Lung (tissue), 11 donors: ENCODE measurements at regions not wholly inside any gene's neighbourhood (a gene's known extent, or its start where the extent isn't known, plus 50 kb on each side); places are given as distances from the start of the nearest gene placed in this dataset.

Experiments used
- ATAC-seq: fragments of 200-7000 bp; cut with Tn5 transposase; one replicate; pipeline ENCODE4 v1.9.1; 2020; ENCODE audit warnings: moderate number of reproducible peaks; ENCODE audit not compliant: insufficient read depth, low FRiP score
- DNase-seq, 3 donors: peaks; one replicate each; pipeline ENCODE4 v3.0.0-alpha.2; 2013 to 2017
- H3K27ac ChIP-seq, 2 donors: one replicate each; pipeline ENCODE4 v1.5.1; 2013; ENCODE audit warnings: mild to moderate bottlenecking in 2 of 2, moderate library complexity in 2 of 2, control low read depth in 1 of 2, inconsistent platforms in 1 of 2, low read depth in 1 of 2, low read length in 1 of 2
- H3K27me3 ChIP-seq, 3 donors: one replicate each; pipeline ENCODE4 v1.5.1; 2013; ENCODE audit warnings: low read length in 2 of 3; ENCODE audit not compliant: control insufficient read depth in 3 of 3, insufficient read depth in 3 of 3
- H3K36me3 ChIP-seq, 4 donors: one replicate each; pipeline ENCODE4 v1.5.1; 2013; ENCODE audit warnings: low read length in 4 of 4, mild to moderate bottlenecking in 1 of 4, moderate library complexity in 1 of 4; ENCODE audit not compliant: control insufficient read depth in 4 of 4, insufficient read depth in 4 of 4
- H3K4me1 ChIP-seq, 5 donors: one replicate each; pipeline ENCODE4 v1.5.1; 2013; ENCODE audit warnings: low read length in 5 of 5, mild to moderate bottlenecking in 2 of 5, moderate library complexity in 1 of 5; ENCODE audit not compliant: control insufficient read depth in 5 of 5, insufficient read depth in 5 of 5
- H3K4me3 ChIP-seq: one replicate; pipeline ENCODE4 v1.5.1; 2013; ENCODE audit warnings: mild to moderate bottlenecking, control low read depth, moderate library complexity
- H3K9ac ChIP-seq, 2 donors: one replicate each; pipeline ENCODE4 v1.5.1; 2013; ENCODE audit warnings: low read length in 2 of 2, control low read depth in 1 of 2; ENCODE audit not compliant: insufficient read depth in 1 of 2
- H3K9me3 ChIP-seq, 4 donors: one replicate each; pipeline ENCODE4 v1.5.1; 2013; ENCODE audit warnings: low read length in 3 of 4, mild to moderate bottlenecking in 1 of 4, moderate library complexity in 1 of 4; ENCODE audit not compliant: control insufficient read depth in 4 of 4, insufficient read depth in 3 of 4
- WGBS, 2 donors: extraction: QIAGEN DNeasy Blood & Tissue Kit; methylation state at CpG; one replicate each; pipeline ENCODE4 v1.1.7; 2013; 5-methylcytosine and 5-hydroxymethylcytosine counted together
- TF ChIP-seq, protein P1 (sequence below): IDR thresholded peaks from 2 replicates; pipeline ENCODE4 v1.5.1; 2012; ENCODE audit warnings: mild to moderate bottlenecking; ENCODE audit errors: control extremely low read depth, extremely low read depth
- donor health status: control.
- donor health status: control.
- donor health status: Bipolar disorder and iron deficiency.
- donor health status: healthy.
- donor health status: DM: yes; HTN: yes; CAD: no.

DNA sequence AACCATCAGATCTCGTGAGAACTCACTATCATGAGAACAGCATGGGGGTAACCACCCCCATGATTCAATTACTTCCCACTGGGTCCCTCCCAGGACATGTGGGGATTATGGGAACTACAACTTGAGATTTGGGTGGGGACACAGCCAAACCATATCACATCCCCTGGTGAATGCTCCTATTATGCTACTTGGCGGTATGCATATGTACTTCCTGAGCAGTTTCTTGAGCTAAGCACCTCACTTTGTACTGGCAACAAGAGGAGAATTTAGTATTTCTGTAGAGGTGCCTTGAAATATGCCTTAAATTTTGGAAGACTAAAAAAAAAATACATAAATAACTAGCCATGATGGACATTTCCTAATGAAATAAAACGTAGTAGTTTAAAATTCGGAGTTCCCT lies 327.2 kb upstream of the CITED2 start:
- Histone ChIP-seq H3K27ac (no peak overlapping the region), H3K27me3 (no peaks in the 10 kb centered on the region), H3K4me1 (peaks cover 0 to 9% (median 3%) of the 10 kb centered on the region in 5 donors), H3K9me3 (no peaks in the 10 kb centered on the region), H3K9ac (no peak overlapping the region), H3K4me3 (no peak overlapping the region), H3K36me3 (no peaks in the 10 kb centered on the region)
- WGBS, 2 donors = 95 to 96% methylated on average over 4 of the region's 4 CpGs
- no peak for ATAC-seq
- DNase-seq = no peak
- TF ChIP-seq, protein P1, sequence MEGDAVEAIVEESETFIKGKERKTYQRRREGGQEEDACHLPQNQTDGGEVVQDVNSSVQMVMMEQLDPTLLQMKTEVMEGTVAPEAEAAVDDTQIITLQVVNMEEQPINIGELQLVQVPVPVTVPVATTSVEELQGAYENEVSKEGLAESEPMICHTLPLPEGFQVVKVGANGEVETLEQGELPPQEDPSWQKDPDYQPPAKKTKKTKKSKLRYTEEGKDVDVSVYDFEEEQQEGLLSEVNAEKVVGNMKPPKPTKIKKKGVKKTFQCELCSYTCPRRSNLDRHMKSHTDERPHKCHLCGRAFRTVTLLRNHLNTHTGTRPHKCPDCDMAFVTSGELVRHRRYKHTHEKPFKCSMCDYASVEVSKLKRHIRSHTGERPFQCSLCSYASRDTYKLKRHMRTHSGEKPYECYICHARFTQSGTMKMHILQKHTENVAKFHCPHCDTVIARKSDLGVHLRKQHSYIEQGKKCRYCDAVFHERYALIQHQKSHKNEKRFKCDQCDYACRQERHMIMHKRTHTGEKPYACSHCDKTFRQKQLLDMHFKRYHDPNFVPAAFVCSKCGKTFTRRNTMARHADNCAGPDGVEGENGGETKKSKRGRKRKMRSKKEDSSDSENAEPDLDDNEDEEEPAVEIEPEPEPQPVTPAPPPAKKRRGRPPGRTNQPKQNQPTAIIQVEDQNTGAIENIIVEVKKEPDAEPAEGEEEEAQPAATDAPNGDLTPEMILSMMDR = no peak

- peaks cover 0 to 9% (median 3%) of the 10 kb centered on the region in 5 donors for H3K4me1 ChIP-seq
- no peak overlapping the region for H3K27ac ChIP-seq
- H3K4me3 ChIP-seq = no peak overlapping the region
- DNase-seq (no peak), ATAC-seq (no peak)
- H3K36me3 ChIP-seq = no peaks in the 10 kb centered on the region
- no peak overlapping the region for H3K9ac ChIP-seq
- H3K9me3 ChIP-seq = no peaks in the 10 kb centered on the region
- TF ChIP-seq, protein P1 = no peak
- WGBS, 2 donors = 85 to 96% methylated on average over 1 of the region's 1 CpG
- no peaks in the 10 kb centered on the region for H3K27me3 ChIP-seq
Measured at GRCh38 chr6:139701003-139701402, 326.6 kb upstream of the CITED2 start.

DNA sequence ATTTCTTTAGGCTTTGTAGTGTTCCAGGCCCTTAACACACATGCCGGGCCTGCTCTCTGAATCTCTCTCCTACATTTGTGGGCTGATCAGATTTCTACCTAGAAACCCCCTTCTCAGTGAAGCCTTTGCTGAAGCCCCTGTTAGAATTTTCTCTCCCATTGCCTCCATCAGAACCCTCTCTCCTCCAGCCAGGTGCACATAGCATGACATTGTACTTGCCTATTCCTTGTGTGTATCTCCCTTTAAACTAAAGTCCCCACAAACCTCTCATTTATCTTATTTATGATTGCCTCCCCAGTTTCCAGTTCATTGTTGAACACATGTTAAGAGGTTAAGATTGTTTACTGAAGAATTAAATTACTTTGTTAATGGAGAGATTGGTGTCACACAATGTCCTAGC lies 325.5 kb upstream of the CITED2 start:
- TF ChIP-seq, protein P1 = no peak
- no peaks in the 10 kb centered on the region for H3K36me3 ChIP-seq
- no peak overlapping the region for H3K9ac ChIP-seq
- H3K4me1 ChIP-seq = peaks cover 0 to 9% (median 3%) of the 10 kb centered on the region in 5 donors
- H3K4me3 ChIP-seq = no peak overlapping the region
- H3K27me3 ChIP-seq = no peaks in the 10 kb centered on the region
- DNase-seq = no peak
- 93 to 98% methylated on average over 1 of the region's 1 CpG for WGBS, 2 donors
- ATAC-seq = no peak
- no peaks in the 10 kb centered on the region for H3K9me3 ChIP-seq
- H3K27ac ChIP-seq = no peak overlapping the region

DNA sequence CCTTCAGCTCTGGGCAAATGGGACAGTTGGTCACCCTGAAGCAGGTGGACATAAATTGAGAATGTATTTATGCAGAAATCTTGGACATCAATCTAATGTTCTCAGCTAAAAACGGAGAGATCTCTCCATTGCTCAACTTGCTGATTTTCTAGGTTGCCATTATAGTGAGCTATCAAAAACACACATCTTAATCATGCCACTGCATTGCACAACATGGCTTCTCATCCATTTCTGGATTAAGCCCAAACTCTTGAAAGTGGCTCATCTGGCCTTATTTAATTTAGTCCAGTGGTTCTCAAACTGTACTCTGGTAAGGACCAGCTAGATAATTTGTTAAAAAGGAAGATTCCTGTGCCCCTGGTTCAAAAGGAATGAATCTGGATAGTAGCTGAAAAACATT lies 324.9 kb upstream of the CITED2 start:
- WGBS, 2 donors = 47 to 56% methylated on average over 1 of the region's 1 CpG
- Histone ChIP-seq H3K9ac (no peak overlapping the region), H3K27ac (no peak overlapping the region), H3K27me3 (no peaks in the 10 kb centered on the region), H3K4me3 (no peak overlapping the region), H3K9me3 (no peaks in the 10 kb centered on the region), H3K4me1 (peaks cover 0 to 9% (median 3%) of the 10 kb centered on the region in 5 donors), H3K36me3 (no peaks in the 10 kb centered on the region)
- peak; percentile 43 for ATAC-seq
- TF ChIP-seq, protein P1 = no peak
- peak in 1 of 3 donors; percentile 56 for DNase-seq
